Kidney glomerular epithelial cell (primary cell): ENCODE measurements at regions not wholly inside any gene's neighbourhood (a gene's known extent, or its start where the extent isn't known, plus 50 kb on each side); places are given as distances from the start of the nearest gene placed in this dataset.
"Not testable (repeated sequence)": the region's sequence is repeated elsewhere in the genome, so short reads cannot be mapped to it uniquely, and the experiment has no call there.

Experiments
- DNase-seq: peaks from one replicate; lab custom pipeline; 2025; lab: John Stamatoyannopoulos, UW

- not testable (repeated sequence) for DNase-seq
Observed at GRCh38 chr13:76659074-76659473, 227.1 kb downstream of the KCTD12 start.

GRCh38 chr13:76656500-76656899, 229.7 kb downstream of the KCTD12 start:
- no peak for DNase-seq

GRCh38 chr13:76656056-76656455, 230.1 kb downstream of the KCTD12 start:
- DNase-seq: no peak

GRCh38 chr13:76654263-76654662, 231.9 kb downstream of the KCTD12 start:
- DNase-seq: no peak

- DNase-seq: no peak
Observed at GRCh38 chr13:76651286-76651685, 234.9 kb downstream of the KCTD12 start.

- no peak for DNase-seq
Observed at GRCh38 chr13:76647550-76647949, 238.7 kb downstream of the KCTD12 start.

- no peak for DNase-seq
Observed at GRCh38 chr13:76646946-76647345, 239.3 kb downstream of the KCTD12 start.

GRCh38 chr13:76645632-76646031, 240.6 kb downstream of the KCTD12 start:
- DNase-seq: no peak

GRCh38 chr13:76644906-76645305, 241.3 kb downstream of the KCTD12 start:
- DNase-seq: no peak

- no peak for DNase-seq
Observed at GRCh38 chr13:76643596-76643995, 242.6 kb downstream of the KCTD12 start.

- DNase-seq: no peak
Observed at GRCh38 chr13:76641056-76641455, 245.1 kb downstream of the KCTD12 start.

- DNase-seq: no peak
Observed at GRCh38 chr13:76638882-76639281, 247.3 kb downstream of the KCTD12 start.

GRCh38 chr13:76638181-76638580, 248.0 kb downstream of the KCTD12 start:
- DNase-seq: no peak

GRCh38 chr13:76637641-76638141, 248.5 kb downstream of the KCTD12 start:
- no peak for DNase-seq

GRCh38 chr13:76636829-76637228, 249.4 kb downstream of the KCTD12 start:
- DNase-seq: no peak

GRCh38 chr13:76635232-76636230, 250.7 kb downstream of the KCTD12 start:
- DNase-seq: no peak

GRCh38 chr13:76634431-76635191, 251.6 kb downstream of the KCTD12 start:
- DNase-seq: no peak

GRCh38 chr13:76632401-76633044, 253.7 kb downstream of the KCTD12 start:
- no peak for DNase-seq

GRCh38 chr13:76630629-76631230, 255.5 kb downstream of the KCTD12 start:
- no peak for DNase-seq

- no peak for DNase-seq
Observed at GRCh38 chr13:76622315-76623040, 263.7 kb downstream of the KCTD12 start.

GRCh38 chr13:76621705-76622104, 264.5 kb downstream of the KCTD12 start:
- no peak for DNase-seq
